GM12875 (cell line): ENCODE measurements at regions not wholly inside any gene's neighbourhood (a gene's known extent, or its start where the extent isn't known, plus 50 kb on each side); places are given as distances from the start of the nearest gene placed in this dataset.

ENCODE experiments used
- H3K4me3 ChIP-seq: one replicate; pipeline ENCODE4 v1.5.1; 2011; ENCODE audit warnings: low read depth, low read length, control low read depth
- TF ChIP-seq, protein P1 (sequence below): IDR thresholded peaks from 2 replicates; pipeline ENCODE4 v1.5.1; 2011; ENCODE audit warnings: low read depth, mild to moderate bottlenecking, control low read depth, inconsistent platforms, low read length, moderate library complexity, borderline replicate concordance; ENCODE audit not compliant: insufficient read depth

DNA sequence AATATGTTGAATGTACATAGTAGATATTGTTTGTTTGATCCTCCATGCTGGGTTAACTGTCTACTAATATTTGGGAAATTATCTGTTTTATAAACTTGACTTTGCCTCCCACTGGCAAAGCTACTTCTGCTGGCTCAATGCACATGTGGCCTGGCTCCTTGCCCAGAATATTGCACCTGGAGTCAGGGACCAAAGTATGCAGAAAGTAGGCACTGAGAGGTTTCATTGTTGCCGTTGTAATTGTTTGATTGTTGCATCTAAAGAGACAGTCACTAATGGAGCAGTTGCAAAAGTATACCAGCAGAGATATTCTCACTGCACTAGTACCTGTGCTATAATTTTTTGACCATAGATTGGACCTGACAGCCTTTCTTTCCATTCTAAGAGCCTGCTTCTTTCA is 137.8 kb upstream of the CNTNAP2 start:
- no peak overlapping the region for H3K4me3 ChIP-seq
- TF ChIP-seq, protein P1, sequence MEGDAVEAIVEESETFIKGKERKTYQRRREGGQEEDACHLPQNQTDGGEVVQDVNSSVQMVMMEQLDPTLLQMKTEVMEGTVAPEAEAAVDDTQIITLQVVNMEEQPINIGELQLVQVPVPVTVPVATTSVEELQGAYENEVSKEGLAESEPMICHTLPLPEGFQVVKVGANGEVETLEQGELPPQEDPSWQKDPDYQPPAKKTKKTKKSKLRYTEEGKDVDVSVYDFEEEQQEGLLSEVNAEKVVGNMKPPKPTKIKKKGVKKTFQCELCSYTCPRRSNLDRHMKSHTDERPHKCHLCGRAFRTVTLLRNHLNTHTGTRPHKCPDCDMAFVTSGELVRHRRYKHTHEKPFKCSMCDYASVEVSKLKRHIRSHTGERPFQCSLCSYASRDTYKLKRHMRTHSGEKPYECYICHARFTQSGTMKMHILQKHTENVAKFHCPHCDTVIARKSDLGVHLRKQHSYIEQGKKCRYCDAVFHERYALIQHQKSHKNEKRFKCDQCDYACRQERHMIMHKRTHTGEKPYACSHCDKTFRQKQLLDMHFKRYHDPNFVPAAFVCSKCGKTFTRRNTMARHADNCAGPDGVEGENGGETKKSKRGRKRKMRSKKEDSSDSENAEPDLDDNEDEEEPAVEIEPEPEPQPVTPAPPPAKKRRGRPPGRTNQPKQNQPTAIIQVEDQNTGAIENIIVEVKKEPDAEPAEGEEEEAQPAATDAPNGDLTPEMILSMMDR = no peak

DNA sequence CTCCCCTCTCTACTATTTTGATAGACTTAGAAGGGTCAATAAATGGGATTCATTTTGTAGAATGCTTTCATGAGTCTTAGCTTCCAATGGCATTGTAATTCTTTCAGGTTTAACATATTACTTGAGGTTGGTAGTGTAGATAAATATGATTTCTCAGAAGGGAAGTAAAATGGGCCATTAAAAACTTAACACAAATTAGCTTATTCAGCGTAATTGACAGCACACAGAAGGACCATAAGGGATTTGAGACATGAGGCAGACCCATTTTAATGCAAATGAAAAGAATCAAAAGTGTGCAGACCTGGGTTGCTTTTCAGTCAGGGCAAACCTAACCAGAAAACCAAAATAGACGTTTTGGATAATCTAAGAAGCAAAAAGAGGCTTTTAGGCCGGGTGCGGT is 156.6 kb upstream of the CNTNAP2 start:
- TF ChIP-seq, protein P1 = no peak
- no peak overlapping the region for H3K4me3 ChIP-seq

DNA sequence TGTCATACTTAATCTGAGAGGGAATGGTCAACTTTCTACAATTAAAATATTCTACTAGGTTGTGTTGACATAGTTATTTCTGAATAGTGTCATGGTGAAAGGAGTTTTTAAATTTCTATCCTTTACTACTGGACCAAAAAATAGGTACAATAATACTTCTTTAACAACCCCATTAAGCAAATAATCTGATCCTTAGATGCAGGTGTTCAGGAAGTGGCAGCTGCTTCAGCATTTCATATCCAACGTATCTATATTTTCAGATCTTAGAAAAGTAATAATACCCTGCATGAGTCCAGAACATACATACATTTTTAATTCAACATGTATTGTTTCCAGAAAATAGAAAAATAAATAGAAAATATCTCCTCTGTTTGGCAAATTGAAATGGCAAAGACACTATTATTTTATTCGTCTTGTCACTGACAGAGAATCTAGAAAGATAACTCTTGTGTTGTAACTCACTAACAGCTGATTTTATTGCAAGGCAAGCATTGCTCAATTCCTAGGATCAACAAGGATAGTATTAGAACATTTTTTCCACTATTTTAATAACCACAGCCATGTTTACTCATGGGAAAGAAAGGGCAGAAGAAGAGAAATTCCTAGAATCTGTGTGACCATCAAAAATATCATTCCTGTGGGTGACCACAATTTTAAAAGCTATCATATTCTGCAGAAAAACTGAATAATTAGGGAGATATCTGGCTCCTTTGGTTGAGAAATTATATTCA is 159.3 kb upstream of the CNTNAP2 start:
- TF ChIP-seq, protein P1 = no peak
- no peak overlapping the region for H3K4me3 ChIP-seq

- no peak overlapping the region for H3K4me3 ChIP-seq
- TF ChIP-seq, protein P1 = no peak
Measured at GRCh38 chr7:145951566-145951965, 165.0 kb upstream of the CNTNAP2 start.

GRCh38 chr7:145928937-145929336 is 187.7 kb upstream of the CNTNAP2 start:
- TF ChIP-seq, protein P1 = no peak
- no peak overlapping the region for H3K4me3 ChIP-seq

DNA sequence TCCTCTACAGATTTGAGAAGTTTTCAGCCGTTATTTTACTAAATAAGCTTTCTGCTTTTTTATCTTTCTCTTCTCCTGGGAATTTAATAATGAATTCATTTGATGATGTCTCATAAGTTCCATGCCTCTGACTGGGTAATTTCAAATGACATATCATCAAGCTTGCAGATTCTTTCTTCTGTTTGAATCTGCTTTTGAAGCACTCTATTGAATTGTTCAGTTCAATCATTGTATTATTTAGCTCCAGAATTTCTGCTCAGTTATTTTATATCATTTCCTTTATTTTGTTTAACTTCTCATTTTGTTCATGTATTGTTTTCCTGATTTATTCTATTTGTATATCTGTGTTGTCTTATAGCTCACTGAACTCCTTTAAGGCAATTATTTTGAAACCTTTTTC is 196.9 kb upstream of the CNTNAP2 start:
- TF ChIP-seq, protein P1 = no peak
- H3K4me3 ChIP-seq = no peak overlapping the region

DNA sequence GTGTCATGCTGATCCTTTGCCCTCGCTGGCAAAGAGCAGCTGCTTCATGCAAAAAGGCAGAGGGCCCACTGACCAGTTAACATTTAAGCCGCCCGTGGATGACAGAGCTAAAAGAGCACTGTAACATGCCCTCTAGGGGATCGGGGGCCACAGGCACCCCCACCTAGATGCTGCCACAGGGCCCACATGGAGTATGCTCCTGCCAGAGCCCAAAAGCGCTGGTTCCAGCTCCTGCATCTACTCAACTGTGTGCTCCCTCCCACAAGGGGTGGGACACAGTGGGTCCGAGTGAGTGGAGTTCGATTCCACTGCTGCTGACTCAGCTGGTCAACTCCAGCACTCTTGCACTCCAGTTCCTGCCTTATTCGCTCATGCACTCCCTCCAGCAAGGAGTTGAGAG is 199.8 kb upstream of the CNTNAP2 start:
- no peak overlapping the region for H3K4me3 ChIP-seq
- TF ChIP-seq, protein P1 = no peak
